Peyer's patch (tissue), 4 donors: ENCODE measurements at regions not wholly inside any gene's neighbourhood (a gene's known extent, or its start where the extent isn't known, plus 50 kb on each side); places are given as distances from the start of the nearest gene placed in this dataset.
"Not testable (repeated sequence)": the region's sequence is repeated elsewhere in the genome, so short reads cannot be mapped to it uniquely, and the experiment has no call there.

Experiments
- DNase-seq, 3 donors: peaks; one replicate each; pipeline ENCODE4 v3.0.0-alpha.2; 2017 to 2019
- H3K27ac ChIP-seq, 4 donors: fragments of 200-600 bp; sonication (generic); one replicate each; pipeline ENCODE4 v1.5.1; 2016 to 2019
- H3K27me3 ChIP-seq, 2 donors: fragments of 200-600 bp; sonication (generic); one replicate each; pipeline ENCODE4 v1.5.1; 2019
- H3K36me3 ChIP-seq, 3 donors: fragments of 200-600 bp; sonication (generic); one replicate each; pipeline ENCODE4 v1.5.1; 2016 to 2019
- H3K4me1 ChIP-seq, 4 donors: fragments of 200-600 bp; sonication (generic); one replicate each; pipeline ENCODE4 v1.5.1; 2016 to 2019
- H3K4me3 ChIP-seq, 4 donors: fragments of 200-600 bp; sonication (generic); 1 replicate in 3 of 4; 2 replicates in 1 of 4; pipeline ENCODE4 v1.5.1; 2016 to 2019; ENCODE audit warnings: mild to moderate bottlenecking in 1 of 4
- H3K9me3 ChIP-seq, 4 donors: fragments of 200-600 bp; sonication (generic); one replicate each; pipeline ENCODE4 v1.5.1; 2016 to 2019; ENCODE audit warnings: mild to moderate bottlenecking in 1 of 4

- not testable (repeated sequence) for H3K9me3 ChIP-seq, DNase-seq, H3K27ac ChIP-seq, H3K4me3 ChIP-seq, H3K36me3 ChIP-seq, H3K4me1 ChIP-seq, H3K27me3 ChIP-seq
These were observed 63.8 kb downstream of the NSUN5 start for GRCh38 chr7:73244782-73245311.

GRCh38 chr7:73234994-73235717 is 73.5 kb downstream of the NSUN5 start:
- H3K27me3 ChIP-seq, H3K9me3 ChIP-seq, H3K36me3 ChIP-seq, H3K4me1 ChIP-seq: not testable (repeated sequence)
- Histone ChIP-seq H3K27ac (peak overlapping the region in 1 of 4 donors; percentile 70), H3K4me3 (peak overlapping the region; percentile 32 to 45 (median 39))
- peak in 2 of 3 donors; percentile 94 to 98 for DNase-seq

- not testable (repeated sequence) for H3K27ac ChIP-seq, H3K36me3 ChIP-seq, H3K9me3 ChIP-seq, H3K4me3 ChIP-seq, H3K27me3 ChIP-seq, DNase-seq, H3K4me1 ChIP-seq
These were observed 82.9 kb downstream of the NSUN5 start for GRCh38 chr7:73225745-73226144.

- not testable (repeated sequence) for H3K4me3 ChIP-seq, DNase-seq, H3K9me3 ChIP-seq, H3K36me3 ChIP-seq, H3K27ac ChIP-seq, H3K4me1 ChIP-seq, H3K27me3 ChIP-seq
These were observed 86.9 kb downstream of the NSUN5 start for GRCh38 chr7:73221724-73222123.

GRCh38 chr7:73220766-73221370 is 87.8 kb downstream of the NSUN5 start:
- not testable (repeated sequence) for DNase-seq, H3K4me1 ChIP-seq, H3K27ac ChIP-seq, H3K9me3 ChIP-seq, H3K4me3 ChIP-seq, H3K27me3 ChIP-seq, H3K36me3 ChIP-seq

- not testable (repeated sequence) for H3K4me1 ChIP-seq, H3K36me3 ChIP-seq, H3K27me3 ChIP-seq, H3K9me3 ChIP-seq, DNase-seq, H3K4me3 ChIP-seq, H3K27ac ChIP-seq
These were observed 88.3 kb downstream of the NSUN5 start for GRCh38 chr7:73220357-73220756.

GRCh38 chr7:73218802-73219201 is 89.8 kb downstream of the NSUN5 start:
- not testable (repeated sequence) for DNase-seq, H3K4me1 ChIP-seq, H3K9me3 ChIP-seq, H3K4me3 ChIP-seq, H3K27me3 ChIP-seq, H3K27ac ChIP-seq, H3K36me3 ChIP-seq

- H3K36me3 ChIP-seq, H3K4me1 ChIP-seq, H3K9me3 ChIP-seq, H3K27me3 ChIP-seq, H3K4me3 ChIP-seq, H3K27ac ChIP-seq: not testable (repeated sequence)
- DNase-seq, result peak in 1 of 3 donors; percentile 36
These were observed 92.5 kb downstream of the NSUN5 start for GRCh38 chr7:73216046-73216675.

GRCh38 chr7:73215232-73215631 is 93.4 kb downstream of the NSUN5 start:
- H3K27ac ChIP-seq, H3K4me3 ChIP-seq, H3K27me3 ChIP-seq, DNase-seq, H3K4me1 ChIP-seq, H3K9me3 ChIP-seq, H3K36me3 ChIP-seq: not testable (repeated sequence)

- not testable (repeated sequence) for H3K36me3 ChIP-seq, H3K9me3 ChIP-seq, H3K27me3 ChIP-seq, H3K27ac ChIP-seq, H3K4me1 ChIP-seq, H3K4me3 ChIP-seq
- peak in 2 of 3 donors; percentile 24 to 44 for DNase-seq
These were observed 94.2 kb downstream of the NSUN5 start for GRCh38 chr7:73214471-73214870.

GRCh38 chr7:73213076-73213475 is 95.5 kb downstream of the NSUN5 start:
- not testable (repeated sequence) for H3K27ac ChIP-seq, H3K4me1 ChIP-seq, H3K27me3 ChIP-seq, H3K9me3 ChIP-seq, H3K36me3 ChIP-seq, H3K4me3 ChIP-seq
- DNase-seq, result peak in 2 of 3 donors; percentile 30 to 49

- not testable (repeated sequence) for H3K36me3 ChIP-seq, H3K4me1 ChIP-seq, H3K27ac ChIP-seq, DNase-seq, H3K4me3 ChIP-seq, H3K9me3 ChIP-seq, H3K27me3 ChIP-seq
These were observed 103.0 kb downstream of the NSUN5 start for GRCh38 chr7:73205594-73205993.

GRCh38 chr7:73204898-73205297 is 103.7 kb downstream of the NSUN5 start:
- H3K4me1 ChIP-seq, H3K27ac ChIP-seq: not testable (repeated sequence)

GRCh38 chr7:73203312-73203711 is 105.3 kb downstream of the NSUN5 start:
- H3K27me3 ChIP-seq, H3K27ac ChIP-seq, H3K9me3 ChIP-seq, H3K36me3 ChIP-seq, H3K4me3 ChIP-seq, H3K4me1 ChIP-seq: not testable (repeated sequence)
- DNase-seq, result peak in 1 of 3 donors; percentile 40

More at GRCh38 chr7:73204898-73205297, 103.7 kb downstream of the NSUN5 start:
- H3K4me3 ChIP-seq, H3K27me3 ChIP-seq, H3K36me3 ChIP-seq, H3K9me3 ChIP-seq, DNase-seq: not testable (repeated sequence)

- not testable (repeated sequence) for H3K36me3 ChIP-seq, H3K9me3 ChIP-seq, H3K4me3 ChIP-seq, H3K4me1 ChIP-seq, H3K27me3 ChIP-seq, H3K27ac ChIP-seq
- DNase-seq, result peak in 1 of 3 donors; percentile 29
These were observed 107.4 kb downstream of the NSUN5 start for GRCh38 chr7:73201264-73201663.
